ENCODE measurements at regions not wholly inside any gene's neighbourhood (a gene's known extent, or its start where the extent isn't known, plus 50 kb on each side); places are given as distances from the start of the nearest gene placed in this dataset.
"Not testable (repeated sequence)": the region's sequence is repeated elsewhere in the genome, so short reads cannot be mapped to it uniquely, and the experiment has no call there.

DNA sequence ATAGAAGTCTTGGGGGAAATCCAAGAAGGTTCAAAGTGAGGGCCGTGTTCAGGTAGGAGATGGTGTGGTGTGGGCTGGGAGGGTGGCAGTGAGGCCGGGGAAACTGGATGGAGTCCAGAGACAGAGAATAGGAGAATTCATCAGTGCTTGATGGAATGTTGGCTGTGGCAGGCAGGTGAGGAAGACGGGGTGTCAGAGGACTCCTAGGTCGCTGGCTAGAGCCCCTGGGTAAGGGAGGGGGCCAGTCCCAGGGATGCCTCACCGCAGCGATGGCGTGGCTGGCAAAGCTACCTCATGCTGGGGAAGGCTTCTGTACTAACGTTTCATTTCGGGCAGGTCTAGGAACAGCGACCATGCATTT, 373.0 kb downstream of the RPS24 start:
- DNase-seq (ENCODE audit: extremely low read depth in 1 of 2, low read depth in 1 of 2): no peak

DNA sequence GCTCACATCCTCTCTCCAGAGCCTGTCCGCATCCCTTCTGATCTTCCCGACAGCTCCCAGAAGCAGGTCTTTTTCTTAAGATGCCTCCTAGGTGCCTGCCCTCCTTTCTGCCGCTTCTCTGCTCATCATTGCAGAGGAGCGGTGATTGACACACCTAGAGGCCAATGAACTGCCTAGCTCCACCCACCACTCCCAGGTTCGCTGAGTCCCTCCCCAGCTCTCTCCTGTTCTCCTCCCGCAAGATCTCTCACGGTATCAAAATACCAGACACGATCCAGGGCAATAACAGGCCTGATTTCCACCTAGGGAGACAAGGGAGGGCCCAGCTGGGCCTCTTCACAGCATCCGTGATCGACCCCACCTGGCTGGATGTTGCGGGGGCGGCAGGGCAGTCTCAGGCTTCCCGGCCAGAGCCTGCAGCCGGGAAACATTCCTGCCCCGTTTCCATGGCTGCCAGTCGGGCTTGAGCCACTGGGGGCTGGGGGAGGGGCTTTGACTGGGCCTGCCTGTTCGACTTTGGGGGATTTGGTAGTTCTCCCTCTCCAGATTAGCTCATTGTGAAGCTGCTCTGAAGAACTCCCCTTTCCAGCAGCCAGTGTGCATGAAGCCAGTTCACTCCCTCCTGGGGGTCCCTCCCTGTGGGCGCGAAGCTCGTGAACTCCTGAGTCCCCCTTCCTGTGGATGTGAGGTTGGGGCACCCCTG, 373.5 kb downstream of the RPS24 start:
- peak; percentile 13 to 55 for DNase-seq (ENCODE audit: extremely low read depth in 1 of 2, low read depth in 1 of 2)

DNA sequence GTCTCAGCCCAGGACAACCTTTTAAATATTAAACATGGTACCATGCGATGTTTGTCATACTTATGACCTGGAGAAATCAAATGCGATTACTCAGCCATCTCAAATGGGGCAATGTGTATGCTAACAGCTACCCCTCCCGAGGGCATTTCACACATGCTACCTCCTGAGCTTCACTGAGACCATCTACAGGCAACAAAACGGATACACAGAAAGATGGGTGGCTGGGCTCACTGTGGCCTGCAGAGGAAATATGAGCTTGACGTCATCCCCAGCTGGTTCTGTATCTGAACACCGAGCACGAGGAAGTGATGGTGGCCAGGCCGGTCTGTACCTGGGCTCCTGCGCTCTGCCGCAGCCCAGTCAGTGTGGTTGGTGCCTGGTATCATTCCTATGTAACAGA, 374.3 kb downstream of the RPS24 start:
- no peak for DNase-seq (ENCODE audit: extremely low read depth in 1 of 2, low read depth in 1 of 2)

DNA sequence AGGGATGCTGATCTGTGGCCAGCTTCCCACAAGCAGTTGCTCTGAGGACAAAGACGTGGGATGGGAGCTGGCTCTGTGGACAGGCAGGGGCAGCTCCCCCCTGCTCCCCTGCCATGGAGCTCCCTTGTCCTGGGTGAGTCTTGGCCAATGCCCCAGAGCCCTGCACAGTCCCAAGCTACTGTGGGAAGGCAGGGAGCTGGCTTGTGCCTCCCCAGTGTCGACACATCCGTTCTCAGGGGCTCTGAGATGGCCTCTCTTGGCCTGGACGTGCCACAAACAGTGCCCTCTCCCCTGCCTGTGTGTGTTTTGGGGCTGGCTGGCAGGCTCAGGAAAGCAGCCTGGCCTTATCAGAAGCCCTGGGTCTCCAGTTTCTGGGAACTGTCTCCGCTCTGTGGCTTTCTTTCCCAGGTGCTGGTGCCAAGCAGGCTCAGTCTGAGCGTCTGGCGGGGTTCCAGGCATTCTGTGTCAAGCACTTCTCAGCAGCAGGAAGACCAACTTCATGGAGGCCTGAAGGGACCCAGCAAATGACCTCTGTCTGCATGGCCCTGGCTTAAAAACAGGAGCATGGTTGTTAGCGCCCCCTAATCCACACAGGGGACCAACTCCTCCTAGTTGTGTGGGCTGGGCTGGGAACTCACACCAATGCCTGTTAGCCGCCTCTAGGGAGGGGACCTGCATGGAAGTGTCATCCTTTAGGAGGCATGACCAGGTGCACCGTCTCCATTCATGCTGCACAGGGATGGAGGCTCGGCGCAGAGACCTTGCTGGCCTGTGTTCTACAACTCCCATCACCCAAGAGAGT, 375.2 kb downstream of the RPS24 start:
- DNase-seq (ENCODE audit: extremely low read depth in 1 of 2, low read depth in 1 of 2): no peak

DNA sequence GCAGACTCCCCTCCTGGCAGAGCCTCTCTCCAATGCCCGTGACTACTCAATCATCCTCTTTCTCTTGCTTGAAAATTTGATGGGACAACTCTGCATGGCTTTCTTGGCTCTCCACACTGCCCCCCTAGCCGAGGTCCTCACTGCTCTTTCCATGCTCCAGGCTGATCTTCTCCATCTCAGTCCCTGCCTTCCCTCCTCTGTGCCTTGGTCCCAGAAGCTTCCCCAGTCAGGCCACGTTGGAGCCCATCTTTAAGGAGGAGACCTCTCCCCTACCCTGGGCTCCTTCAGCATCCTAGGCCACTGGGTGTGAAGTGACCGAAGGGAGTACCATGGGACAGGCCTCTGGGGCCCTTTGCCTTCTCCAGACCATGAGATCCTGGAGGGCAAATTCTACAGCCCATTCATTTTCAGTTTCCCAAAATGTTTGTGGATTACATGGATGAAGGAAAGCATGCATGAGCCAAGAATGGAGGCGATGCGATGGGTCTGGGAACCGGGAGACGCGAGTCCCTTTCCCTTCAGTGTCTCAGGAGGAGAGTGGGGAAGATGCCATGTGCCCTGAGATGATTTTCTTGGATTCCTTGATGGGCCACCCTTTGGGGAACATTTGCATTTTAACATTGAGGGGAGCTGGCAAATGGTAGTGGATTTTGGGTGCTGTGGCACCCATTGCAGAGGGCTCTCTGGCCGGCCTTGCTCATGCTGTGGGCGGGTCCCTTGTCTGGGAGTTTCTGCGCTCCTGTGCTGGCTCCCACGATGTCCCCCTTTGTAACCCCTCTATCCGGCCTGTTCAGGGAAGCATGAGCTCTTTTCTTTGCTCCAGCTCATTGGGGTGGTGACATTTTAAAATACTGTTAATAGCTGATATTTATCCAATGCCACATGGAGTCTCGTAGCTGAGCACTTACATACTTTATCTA, 376.6 kb downstream of the RPS24 start:
- DNase-seq (ENCODE audit: extremely low read depth in 1 of 2, low read depth in 1 of 2): no peak

DNA sequence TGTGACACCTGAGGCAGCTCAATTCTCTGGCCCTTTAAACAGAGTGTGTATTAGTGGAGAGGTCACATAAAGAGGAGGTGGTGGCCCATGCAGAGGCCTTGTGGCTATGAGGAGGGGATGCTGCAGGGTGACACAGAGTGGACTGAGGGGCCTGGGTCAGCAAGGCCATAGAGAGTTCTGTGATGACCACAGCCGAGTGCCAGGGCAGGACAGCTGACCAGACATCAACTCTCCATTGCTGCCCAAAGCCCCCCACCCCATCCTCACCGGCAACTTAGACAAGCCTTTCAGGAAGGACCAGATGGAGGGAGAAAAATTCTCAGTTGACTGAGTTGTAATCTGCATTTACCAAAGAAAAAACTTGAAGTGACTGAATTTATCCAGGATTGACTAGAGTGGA, 378.1 kb downstream of the RPS24 start:
- DNase-seq (ENCODE audit: extremely low read depth in 1 of 2, low read depth in 1 of 2): no peak

DNA sequence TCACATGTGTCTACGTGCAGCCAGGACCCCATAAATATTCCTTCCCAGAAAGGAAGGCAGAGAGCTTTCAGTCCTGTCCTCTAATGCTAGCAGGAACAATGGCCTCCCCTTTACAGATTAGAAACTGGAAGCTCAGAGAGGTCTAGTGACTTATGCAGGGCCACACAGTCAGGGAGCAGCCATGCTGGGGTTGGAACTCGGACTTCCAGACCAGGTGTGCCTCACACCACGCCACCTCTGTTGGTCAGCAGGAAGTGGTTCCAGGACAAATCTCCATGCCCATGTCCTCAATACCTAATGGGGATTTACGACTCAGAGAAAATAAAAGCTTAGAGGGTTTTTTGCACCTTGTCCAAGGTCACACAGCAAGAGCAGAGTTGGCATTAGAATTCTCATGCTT, 378.9 kb downstream of the RPS24 start:
- DNase-seq (ENCODE audit: extremely low read depth in 1 of 2, low read depth in 1 of 2): no peak

DNA sequence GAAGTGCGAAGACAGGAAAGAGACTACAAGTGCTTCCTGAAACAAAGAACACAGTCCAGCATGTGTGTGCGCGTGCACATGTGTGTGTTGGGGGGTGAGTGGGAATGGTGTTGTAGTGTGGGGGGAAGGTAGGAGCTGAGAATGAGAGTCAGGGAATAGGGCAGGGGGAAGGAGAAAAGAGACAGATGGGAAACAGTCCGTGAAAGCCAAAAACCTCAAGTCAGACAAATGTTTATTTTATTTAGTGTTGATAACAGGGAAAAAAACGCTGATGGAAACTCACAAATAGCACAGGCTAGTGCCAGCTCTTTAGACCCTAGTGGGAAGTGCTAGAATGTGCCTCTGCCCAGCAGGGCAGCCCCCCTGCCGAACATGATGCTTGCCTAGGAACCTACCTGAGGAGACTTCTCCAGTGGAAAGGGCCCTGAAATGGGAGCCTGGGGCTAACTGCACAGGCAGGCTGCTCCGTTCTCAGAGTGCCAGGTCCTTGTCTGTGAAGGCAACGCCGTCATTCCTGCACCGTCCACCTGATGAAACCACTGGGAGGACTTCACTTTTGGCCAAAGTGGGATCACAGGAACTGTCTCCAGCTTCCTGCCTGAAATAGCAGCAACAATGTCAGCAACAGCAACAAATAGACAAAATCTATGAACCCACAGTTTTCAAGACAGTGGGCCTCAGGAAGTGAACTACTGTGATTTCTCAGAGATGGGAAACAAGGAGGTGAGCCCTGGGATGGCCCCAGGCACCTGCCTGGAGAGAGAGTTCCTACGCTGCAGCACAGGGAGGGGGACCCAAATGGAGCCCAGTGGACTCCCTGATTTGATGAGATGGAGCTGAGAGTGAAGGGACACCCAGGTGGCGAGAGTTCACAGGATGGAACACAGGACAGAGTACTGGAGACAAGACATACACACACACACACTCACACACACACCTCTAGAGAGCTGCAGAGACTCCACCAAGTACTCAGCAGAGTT, 379.7 kb downstream of the RPS24 start:
- no peak for DNase-seq (ENCODE audit: extremely low read depth in 1 of 2, low read depth in 1 of 2)

DNA sequence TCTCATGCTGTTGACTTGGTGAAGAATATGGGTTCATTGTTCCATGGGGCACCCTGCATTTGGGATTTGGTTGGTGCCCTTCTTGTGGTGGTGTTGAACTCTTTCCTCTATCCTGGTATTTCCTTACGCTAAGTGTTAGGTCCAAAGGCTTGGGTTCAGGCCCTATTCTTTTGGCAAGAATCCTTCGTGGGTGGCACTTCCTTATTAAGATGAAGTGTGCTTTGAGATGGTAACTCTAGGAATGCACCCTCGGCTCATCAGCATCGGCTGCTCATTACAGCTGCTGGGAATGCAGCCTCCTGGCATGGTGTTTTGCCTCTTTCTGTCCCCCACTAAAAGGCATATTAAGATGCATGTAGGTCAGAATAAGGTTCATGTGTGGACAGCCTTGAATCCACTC, 380.7 kb downstream of the RPS24 start:
- DNase-seq (ENCODE audit: extremely low read depth in 1 of 2, low read depth in 1 of 2): no peak

DNA sequence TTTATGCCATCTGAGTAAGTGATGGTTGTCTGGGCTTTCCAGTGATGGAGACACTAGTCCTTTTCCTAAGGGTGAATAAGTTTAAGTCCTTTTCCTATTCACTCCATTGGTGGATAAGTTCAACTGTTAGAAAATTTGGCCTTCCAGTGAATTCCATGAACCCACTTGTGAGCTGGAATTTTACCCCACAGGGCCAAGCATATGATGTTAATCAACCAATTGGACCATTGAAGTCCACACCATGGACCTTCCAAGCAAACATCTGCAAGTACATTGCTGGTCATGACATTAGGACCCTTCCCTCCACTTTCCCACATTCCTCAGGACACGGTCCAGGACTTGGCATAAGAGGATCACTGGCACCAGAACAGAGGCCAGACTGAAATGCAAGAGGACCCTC, 381.4 kb downstream of the RPS24 start:
- no peak for DNase-seq (ENCODE audit: extremely low read depth in 1 of 2, low read depth in 1 of 2)

DNA sequence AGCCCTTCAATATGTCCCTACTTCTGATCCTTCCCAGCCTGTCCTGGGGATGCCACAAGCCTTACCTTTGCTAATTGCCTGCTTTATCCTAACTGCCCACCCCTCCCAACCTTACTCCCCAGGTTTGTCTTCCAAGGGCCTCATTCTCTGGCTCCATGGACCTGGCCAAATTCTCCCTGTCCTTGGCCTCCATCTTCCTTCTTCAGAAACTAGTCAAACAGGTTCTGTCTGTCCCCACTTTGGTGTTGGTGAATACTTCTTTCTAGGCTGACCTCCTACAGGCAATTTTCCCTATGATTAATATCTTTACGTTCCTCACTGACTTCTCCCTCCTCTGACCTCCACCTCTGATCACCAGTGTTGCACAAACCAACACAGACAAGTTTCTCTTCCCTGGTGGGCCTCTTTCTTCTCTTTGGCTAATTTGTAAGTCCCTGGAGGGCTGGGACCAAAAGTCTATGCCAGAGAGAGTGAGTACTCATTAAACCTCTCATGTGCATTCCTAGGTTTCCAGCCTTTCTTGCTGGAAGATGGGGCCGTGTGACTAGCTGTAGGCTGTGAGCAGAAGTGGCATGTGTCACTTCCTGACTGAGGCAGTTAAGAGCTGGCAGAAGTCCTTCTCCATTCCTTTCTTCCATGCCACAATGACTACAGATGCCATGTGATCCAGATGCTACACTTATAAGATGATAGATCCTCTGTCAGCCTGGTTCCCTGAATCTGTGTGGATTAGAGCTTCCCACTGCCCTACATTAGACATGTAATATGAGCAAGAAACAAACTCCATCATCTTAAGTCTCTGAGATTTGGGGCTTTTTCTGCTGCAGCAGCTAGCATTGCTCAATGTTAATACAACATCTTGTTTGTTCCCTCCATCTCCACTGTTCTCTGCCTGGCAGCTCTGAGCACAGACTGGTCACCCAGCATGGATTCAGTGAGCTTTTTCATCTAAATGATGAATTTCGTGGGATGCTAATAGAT, 382.7 kb downstream of the RPS24 start:
- DNase-seq (ENCODE audit: extremely low read depth in 1 of 2, low read depth in 1 of 2): no peak

DNA sequence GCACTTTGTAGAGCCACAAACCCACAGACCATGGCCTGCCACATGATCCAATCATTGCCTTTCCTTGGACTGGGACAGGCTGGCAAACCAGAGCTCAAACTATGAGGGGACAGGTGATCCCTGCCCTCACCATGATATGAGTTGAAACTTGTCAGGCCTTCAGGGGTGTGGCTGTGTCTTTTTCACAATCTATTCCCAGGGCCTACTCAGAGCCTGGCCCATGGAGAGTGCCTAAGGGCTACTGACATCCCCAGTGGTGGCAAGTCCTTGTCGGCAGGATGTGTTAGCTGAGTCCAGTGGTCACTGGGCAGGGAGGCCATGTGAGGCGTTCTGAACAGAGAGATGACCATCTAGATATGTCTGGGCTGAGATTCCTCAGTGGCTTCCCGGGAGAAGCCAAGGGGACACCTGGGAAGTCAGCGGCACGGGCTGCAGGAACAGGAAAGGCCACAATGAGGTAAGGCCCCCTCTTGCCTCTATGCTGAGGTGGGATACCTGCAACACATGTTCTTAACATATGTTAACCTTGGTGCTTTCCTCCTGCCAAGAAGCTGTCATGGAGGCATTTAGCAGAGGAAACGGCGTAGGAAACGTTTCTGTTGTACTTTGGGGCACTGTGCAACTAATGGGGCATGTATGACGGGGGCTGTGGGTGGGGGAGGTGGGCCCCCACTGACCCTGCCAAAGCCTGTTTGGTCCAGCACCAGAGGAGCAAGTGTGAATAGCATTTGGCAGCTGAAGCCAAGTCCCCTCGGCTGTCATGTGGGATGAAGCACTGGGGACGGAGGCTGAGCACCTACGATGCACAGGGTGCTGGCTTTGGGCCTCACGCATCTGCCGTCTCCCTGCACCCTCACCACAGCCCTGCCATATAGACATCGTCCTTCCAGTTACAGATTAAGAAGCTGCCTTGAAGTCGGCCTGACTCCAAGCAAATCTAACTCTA, 384.0 kb downstream of the RPS24 start:
- no peak for DNase-seq (ENCODE audit: extremely low read depth in 1 of 2, low read depth in 1 of 2)

DNA sequence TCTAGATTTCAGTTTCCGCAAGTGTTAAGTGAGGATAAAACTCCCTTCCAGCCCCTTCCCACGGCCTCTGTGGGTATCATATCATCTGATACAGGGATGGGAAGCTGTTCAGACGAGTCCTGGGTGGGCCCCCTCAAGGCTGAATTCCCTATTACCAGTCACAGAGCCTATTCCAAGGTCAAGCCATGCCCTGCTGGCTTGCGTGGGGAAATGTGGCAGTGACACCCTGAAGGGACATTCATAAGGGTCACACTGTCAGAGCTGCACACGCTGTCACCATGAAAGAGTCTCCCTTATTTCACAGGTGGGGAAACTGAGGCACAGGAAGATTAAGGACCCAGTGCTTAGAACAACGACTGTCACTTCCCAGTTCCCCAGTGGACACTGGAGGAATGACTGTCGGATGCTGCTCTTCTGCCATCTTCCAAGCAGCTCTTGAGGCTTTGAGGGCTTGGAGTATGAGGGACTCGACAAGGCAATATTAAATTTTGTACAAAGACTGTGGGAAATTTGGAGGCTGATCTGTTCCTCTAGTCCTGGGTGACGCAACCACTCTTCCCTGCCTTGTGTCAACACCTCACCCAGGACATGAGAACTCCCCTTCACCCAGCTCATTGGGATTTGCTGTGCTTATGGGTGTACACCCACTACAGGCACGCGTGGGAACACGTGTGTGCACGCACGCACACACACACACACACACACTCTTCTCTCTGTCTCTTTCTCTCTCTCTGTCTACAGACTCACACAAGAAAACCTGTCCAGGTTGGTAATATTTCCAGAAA, 386.0 kb downstream of the RPS24 start:
- DNase-seq (ENCODE audit: extremely low read depth in 1 of 2, low read depth in 1 of 2): no peak

DNA sequence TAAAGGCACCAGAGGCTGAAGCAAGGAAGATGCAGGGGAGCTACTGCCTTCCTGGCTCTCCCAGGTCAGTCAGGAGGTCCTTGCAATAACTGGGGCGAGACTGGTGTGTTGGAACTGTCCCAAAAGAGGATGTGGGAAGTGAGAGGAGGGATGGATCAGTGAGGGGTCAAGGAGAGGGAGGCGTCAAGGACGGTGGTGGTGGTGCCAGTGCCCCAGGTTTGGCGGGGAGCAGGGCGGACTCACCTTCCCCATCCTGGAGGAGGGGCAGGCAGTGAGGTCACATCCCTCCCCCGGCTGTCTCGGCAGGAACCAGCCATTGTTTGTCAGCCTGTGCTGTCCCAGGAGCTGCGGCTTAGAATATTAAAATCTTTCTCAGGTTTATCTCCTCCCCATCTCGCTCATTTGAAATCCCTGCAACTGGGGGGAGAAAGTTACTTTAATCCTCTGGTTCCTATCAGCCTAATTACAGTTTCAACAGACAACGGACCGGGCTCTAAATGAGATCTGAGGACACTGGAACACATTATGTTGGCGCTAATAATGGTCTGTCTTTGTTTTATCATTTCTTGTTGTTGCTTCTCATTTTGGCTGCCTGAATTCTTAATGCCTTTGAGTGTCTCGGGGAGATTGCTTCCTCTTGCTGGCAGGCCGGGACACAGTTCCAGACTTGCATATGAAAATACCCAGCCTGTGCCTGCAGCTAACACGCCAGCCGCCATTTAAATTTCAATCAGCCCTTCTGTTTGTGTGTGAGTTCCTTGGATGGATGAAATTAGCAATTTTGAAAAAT, 387.5 kb downstream of the RPS24 start:
- DNase-seq (ENCODE audit: extremely low read depth in 1 of 2, low read depth in 1 of 2): no peak

DNA sequence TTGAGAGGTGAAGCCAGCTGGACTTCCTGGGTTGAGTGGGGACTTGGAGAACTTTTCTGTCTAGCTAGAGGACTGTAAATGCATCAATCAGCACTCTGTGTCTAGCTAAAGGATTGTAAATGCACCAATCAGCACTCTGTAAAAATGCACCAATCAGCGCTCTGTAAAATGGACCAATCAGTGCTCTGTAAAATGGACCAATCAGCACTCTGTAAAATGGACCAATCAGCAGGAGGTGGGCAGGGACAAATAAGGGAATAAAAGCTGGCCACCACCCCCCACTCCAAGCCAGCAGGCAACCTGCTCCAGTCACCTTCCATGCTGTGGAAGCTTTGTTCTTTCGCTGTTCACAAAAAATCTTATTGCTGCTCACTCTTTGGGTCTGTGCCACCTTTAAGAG, 390.4 kb downstream of the RPS24 start:
- DNase-seq (ENCODE audit: extremely low read depth in 1 of 2, low read depth in 1 of 2): not testable (repeated sequence)

DNA sequence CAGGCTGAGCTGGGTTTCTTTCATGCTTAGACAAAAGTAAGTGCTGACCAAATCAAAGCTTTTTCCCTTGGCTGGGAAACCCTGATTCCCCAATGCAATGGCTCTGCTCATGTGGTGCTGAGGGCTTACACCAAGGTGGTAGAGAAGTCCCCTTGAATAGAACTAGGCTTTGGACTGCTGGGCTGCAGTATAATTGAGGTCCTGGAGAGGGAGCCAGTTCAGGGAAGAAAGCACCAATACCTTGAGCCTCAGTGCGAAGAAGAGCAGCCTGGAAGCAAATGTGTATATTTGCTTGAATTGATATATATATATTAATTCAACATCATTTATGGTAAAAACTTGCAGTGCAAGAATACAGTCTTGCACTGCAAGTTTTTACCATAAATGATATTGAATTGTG, 391.1 kb downstream of the RPS24 start:
- no peak for DNase-seq (ENCODE audit: extremely low read depth in 1 of 2, low read depth in 1 of 2)

DNA sequence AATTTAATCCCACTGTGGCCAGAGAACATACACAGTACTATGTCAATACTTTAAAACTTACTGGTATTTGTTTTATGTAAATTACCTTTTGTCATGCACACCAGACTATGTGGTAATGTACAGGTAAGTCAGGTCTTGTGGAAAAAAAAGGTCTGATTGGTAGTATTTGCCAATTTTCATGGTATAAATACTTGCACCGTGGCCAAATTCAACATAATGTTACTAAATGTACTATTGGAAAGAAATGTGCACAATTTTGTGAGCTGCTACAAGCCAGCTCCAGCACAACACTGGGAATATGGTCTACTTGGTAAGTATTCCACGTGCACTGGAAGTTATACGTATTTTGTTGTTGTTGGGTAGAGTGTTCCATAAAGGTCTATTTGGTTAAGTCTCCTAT, 392.5 kb downstream of the RPS24 start:
- DNase-seq (ENCODE audit: extremely low read depth in 1 of 2, low read depth in 1 of 2): no peak

Data from stimulated activated CD8-positive, alpha-beta memory T cell treated with anti-CD3 and anti-CD28 coated beads, Interleukin-7, amount 100 ng/mL, for 48 hours (primary cell).